HG03571 (cell line): ENCODE measurements at regions not wholly inside any gene's neighbourhood (a gene's known extent, or its start where the extent isn't known, plus 50 kb on each side); places are given as distances from the start of the nearest gene placed in this dataset.

Experiments used
- ATAC-seq: cut with Tn5 transposase; IDR thresholded peaks from one replicate; pipeline ENCODE4 v1.9.1; 2021; ENCODE audit not compliant: unreplicated experiment

- no peak for ATAC-seq
Measured at GRCh38 chr1:98482611-98483010, 178.9 kb upstream of the SNX7 start.

- ATAC-seq: no peak
Measured at GRCh38 chr1:98480271-98480670, 181.2 kb upstream of the SNX7 start.

DNA sequence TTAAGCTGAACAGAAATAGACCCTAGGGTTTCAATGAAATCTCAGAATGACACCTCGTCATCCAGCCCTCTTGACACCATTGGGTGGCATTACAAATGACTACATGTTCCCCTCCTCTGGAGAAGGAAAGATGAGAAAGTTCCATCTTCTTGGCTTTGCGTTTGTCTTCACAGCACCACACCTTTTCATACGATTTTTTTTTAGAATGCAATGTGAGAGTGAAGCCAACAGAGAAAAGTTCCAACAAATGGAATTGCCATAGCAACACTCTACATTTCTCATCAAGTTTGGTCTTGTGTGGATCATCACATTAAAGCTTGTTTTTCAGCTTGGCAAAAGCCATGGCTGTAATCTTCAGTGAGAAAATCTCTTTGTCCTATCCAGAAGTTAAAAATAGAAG, 183.4 kb upstream of the SNX7 start:
- no peak for ATAC-seq

- no peak for ATAC-seq
Measured at GRCh38 chr1:98472878-98473277, 188.6 kb upstream of the SNX7 start.

GRCh38 chr1:98471633-98472032, 189.9 kb upstream of the SNX7 start:
- no peak for ATAC-seq

GRCh38 chr1:98468111-98468717, 193.3 kb upstream of the SNX7 start:
- no peak for ATAC-seq

- no peak for ATAC-seq
Measured at GRCh38 chr1:98467586-98467985, 193.9 kb upstream of the SNX7 start.

- ATAC-seq: no peak
Measured at GRCh38 chr1:98467122-98467521, 194.4 kb upstream of the SNX7 start.

DNA sequence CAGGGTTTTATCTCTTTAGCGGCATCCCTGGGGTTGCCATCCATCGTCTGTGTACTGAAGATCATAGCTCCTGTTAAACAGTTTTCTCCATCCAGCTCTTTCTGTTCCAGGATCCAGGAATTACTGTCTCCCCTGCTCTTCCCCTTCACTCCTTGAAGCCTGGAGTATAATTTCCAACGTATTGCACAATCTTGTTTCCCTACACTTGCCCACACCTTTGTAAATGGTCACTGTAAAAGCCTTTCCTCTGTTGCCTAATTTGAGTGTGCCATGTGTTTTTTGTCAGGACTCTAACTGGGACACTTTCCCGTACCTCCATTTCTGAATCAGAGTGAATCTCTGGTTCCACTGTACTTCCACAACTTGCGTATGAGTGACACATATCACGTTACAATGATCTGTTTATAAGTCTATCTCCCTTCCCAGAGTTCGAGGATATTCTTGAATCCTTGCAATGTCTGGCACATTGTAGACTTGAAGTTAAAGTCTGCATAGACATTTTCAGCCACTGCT, 199.6 kb upstream of the SNX7 start:
- no peak for ATAC-seq

DNA sequence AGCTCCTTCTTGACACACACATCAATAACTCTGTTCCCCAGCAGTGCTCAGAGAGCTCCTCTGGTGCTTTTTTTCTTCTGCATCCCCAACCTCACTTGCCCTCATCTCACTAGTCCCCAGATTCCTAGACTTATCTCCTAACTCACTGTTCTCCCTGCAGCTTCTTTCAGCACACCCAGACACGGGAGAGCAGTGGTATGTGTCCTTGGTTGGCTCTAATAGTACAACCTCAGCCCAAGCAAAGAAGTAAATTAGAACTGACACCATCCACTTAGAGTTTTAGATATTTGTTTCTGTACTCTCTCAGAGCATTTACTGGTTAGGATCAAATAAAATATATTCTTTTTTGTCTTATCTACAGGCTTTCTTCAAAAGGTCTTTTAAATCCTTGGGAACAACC, 201.4 kb upstream of the SNX7 start:
- no peak for ATAC-seq

DNA sequence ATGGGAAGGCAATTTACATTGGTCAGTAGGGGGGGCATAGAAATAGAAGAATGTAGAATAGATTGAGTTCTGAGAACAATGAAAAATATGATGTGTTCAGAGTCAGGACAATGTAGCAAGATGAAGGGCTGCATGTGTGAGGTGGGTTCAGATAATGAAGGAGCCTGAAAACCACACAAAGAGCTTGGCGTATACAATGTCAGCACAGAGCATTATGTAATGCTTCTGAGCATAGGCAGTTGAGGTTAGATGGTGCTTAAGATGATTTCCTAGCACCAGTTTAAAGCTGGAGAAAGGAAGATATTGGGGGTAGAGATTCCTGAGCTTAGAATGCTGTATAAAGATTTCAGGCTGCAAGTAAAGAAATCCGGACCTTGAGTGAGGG, 202.0 kb upstream of the SNX7 start:
- no peak for ATAC-seq

DNA sequence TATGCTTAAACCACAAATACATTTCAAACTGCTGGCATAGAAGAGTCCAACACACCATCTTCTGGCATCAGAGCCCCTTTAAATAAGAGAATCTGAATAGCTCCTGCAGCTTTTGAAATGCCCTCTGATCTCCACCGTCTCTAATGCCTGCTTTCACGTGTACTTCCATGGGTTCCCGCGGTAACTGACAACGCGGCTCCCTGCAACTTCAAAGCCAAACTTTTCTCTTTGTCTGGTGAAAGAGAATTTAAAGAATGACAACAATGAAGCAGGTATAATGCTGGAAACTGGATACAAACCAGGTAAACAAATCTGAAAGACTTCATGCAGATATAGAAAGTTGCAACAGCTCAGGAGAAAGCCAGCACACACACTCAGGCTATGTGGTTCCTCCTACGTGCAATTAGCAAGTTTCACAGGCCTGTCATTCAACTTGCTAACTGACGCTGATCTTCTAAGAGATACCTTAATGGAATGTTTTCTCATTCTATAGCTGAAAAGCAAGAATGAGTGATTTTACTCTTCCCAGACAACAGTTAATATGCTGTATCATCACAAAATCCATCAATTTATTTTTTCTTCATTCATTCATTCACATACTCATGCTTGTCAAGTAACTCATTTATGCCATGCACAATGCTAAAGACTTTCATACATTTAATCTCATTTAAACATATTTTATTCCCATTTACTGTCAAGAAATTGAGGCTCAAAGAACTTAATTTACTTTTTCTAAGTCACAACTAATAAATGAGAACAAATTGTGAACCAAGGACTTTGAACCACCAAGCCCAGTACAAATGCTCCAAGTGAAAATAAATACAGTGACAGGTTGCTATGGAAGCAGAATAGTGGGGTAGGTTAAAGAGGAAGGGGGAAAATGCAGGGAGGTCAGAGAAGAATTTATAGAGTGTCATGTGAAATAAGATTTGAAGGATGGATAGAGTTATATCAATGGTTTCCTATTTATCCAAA, 202.7 kb upstream of the SNX7 start:
- ATAC-seq: no peak

- ATAC-seq: no peak
Measured at GRCh38 chr1:98457248-98457647, 204.3 kb upstream of the SNX7 start.

GRCh38 chr1:98454666-98455065, 206.9 kb upstream of the SNX7 start:
- no peak for ATAC-seq

DNA sequence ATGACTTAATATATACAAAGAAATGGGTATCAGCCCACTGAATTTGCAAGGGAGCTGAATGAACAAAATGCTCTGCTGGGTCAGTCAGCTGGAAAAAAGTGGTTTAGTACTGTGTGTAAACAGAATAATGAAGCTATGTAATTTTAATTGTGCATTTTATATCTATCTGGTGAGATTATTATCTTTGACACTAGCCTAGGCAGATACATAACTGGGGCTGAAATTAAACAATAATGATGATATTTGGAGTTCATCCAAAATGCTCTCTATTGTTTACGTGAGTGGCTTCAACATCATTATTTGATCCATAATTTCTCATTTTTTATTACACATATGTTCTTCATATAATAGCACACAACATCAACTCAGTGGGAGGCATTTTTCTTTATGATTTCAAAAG, 208.5 kb upstream of the SNX7 start:
- ATAC-seq: no peak

DNA sequence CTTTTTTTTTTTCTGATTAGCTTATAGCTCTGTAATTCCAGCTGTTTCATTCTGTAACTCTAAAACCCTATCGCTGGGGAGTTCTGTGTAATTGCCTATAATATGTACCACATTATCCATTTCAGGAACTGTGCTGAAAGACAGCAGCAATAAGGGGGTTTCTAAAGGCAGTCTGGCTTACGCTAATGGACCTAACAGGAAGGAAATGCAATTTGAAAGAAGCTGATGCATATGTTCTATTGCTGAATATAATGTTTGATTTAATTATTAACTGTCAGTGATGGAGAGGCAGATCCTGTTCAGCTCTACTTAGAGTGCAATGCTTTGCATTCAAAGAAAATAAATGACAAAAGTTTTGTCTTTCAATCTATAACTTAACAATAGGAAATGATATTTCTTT, 209.4 kb upstream of the SNX7 start:
- no peak for ATAC-seq

GRCh38 chr1:98441281-98441680, 220.2 kb upstream of the SNX7 start:
- no peak for ATAC-seq

GRCh38 chr1:98439471-98439870, 222.1 kb upstream of the SNX7 start:
- no peak for ATAC-seq

DNA sequence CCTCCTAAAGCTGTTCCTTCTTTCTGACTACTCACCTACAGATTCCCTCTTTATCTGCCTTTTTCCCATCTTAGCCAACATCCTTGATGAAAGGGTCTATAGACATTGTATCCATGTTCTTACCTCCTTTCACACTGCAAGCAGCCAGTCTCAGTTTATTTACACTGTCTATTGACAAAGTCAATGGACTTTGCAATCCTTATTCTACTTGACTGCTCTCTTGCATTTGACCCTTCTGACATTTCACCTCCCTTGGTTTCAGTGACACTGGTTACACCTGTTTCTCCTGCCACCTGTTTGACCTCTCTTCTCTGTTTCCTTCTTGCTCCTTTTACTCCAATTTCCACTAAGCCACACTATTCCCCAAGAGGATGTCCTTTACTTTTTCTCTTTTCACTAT, 224.0 kb upstream of the SNX7 start:
- no peak for ATAC-seq

GRCh38 chr1:98437011-98437410, 224.5 kb upstream of the SNX7 start:
- ATAC-seq: no peak

DNA sequence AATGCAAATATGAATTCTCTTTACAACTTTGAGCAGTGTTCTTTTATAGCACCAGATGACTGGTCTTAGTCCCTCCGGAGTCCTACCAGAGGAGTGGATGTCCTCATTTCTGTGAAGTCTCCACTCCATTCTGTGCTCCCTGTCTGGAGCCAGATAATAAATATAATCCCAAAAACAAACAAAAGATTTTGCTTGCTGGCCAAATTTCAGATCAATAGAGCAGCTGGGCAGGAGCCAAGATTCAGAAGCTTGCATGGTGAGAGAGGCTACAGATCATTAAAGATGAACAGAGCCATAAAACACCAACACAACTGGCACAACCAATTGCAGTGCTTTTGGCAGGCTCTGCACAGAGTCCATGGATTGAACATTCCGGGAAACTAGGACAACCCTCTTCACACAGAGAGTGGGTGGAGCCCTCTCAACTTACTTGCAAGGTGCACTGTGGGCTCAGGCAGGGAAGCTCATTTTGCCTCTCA, 231.5 kb upstream of the SNX7 start:
- no peak for ATAC-seq

DNA sequence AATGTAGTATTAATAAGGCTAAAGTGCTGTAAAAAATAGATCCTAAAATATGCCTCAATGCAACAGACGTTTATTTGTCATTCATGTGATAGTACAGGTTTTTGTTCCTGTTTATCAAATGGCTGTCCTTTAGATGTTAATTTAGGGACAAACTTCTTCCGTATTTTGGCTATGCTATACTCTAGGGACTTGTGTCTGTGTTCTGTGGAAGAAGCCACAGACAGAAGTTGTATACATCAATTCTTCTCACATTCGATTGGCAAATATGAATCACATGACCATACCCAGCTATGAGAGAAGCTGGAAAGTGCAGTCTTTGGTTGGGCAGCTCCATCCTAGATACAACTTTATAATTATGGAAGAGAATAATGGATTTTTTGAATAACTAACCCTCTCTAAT, 232.7 kb upstream of the SNX7 start:
- no peak for ATAC-seq
